ENCODE measurements at regions not wholly inside any gene's neighbourhood (a gene's known extent, or its start where the extent isn't known, plus 50 kb on each side); places are given as distances from the start of the nearest gene placed in this dataset.
"Not testable (repeated sequence)": the region's sequence is repeated elsewhere in the genome, so short reads cannot be mapped to it uniquely, and the experiment has no call there.

- no peak overlapping the region for H3K27ac ChIP-seq
These were observed 371.4 kb upstream of the AMELY start for GRCh38 chrY:7283001-7283400.

GRCh38 chrY:7280151-7280740, 368.7 kb upstream of the AMELY start:
- not testable (repeated sequence) for H3K4me1 ChIP-seq, H3K9me3 ChIP-seq, H3K27me3 ChIP-seq, H3K27ac ChIP-seq, H3K4me3 ChIP-seq, DNase-seq, H3K36me3 ChIP-seq

More at GRCh38 chrY:7283001-7283400, 371.4 kb upstream of the AMELY start:
- no peak for TF ChIP-seq POLR2A (IDR thresholded peaks at IDR 0.05)
- no peak for TF ChIP-seq CTCF (IDR thresholded peaks at IDR 0.05)
- no peaks in the 10 kb centered on the region for H3K9me3 ChIP-seq
- no peak overlapping the region for H3K4me3 ChIP-seq
- H3K36me3 ChIP-seq: no peaks in the 10 kb centered on the region
- no peak for DNase-seq
- no peaks in the 10 kb centered on the region for H3K27me3 ChIP-seq
- H3K4me1 ChIP-seq: no peaks in the 10 kb centered on the region

GRCh38 chrY:7275751-7276150, 364.2 kb upstream of the AMELY start:
- no peak for TF ChIP-seq CTCF (IDR thresholded peaks at IDR 0.05)
- TF ChIP-seq POLR2A (IDR thresholded peaks at IDR 0.05): no peak
- Histone ChIP-seq H3K27ac (peak overlapping the region in 2 of 4 donors; percentile 76 to 91), H3K27me3 (no peaks in the 10 kb centered on the region), H3K4me1 (peaks cover 0 to 9% (median 0%) of the 10 kb centered on the region in 4 donors), H3K4me3 (peak overlapping the region in 1 of 4 donors; percentile 82), H3K36me3 (no peaks in the 10 kb centered on the region), H3K9me3 (no peaks in the 10 kb centered on the region)
- DNase-seq: no peak

GRCh38 chrY:7275014-7275413, 363.5 kb upstream of the AMELY start:
- Histone ChIP-seq H3K4me3 (peak overlapping the region in 2 of 4 donors; percentile 56 to 82), H3K9me3 (no peaks in the 10 kb centered on the region), H3K4me1 (peaks cover 0 to 9% (median 0%) of the 10 kb centered on the region in 4 donors), H3K36me3 (no peaks in the 10 kb centered on the region), H3K27me3 (no peaks in the 10 kb centered on the region), H3K27ac (peak overlapping the region in 2 of 4 donors; percentile 76 to 91)
- TF ChIP-seq POLR2A (IDR thresholded peaks at IDR 0.05): no peak
- no peak for TF ChIP-seq CTCF (IDR thresholded peaks at IDR 0.05)
- DNase-seq: no peak

GRCh38 chrY:7274369-7274913, 362.9 kb upstream of the AMELY start:
- peak in 1 of 3 donors; percentile 49 for DNase-seq
- H3K4me3 ChIP-seq: peak overlapping the region in 2 of 4 donors; percentile 56 to 82
- no peaks in the 10 kb centered on the region for H3K9me3 ChIP-seq

More at GRCh38 chrY:7274369-7274913, 362.9 kb upstream of the AMELY start:
- Histone ChIP-seq H3K27me3 (no peaks in the 10 kb centered on the region), H3K4me1 (peaks cover 0 to 9% (median 0%) of the 10 kb centered on the region in 4 donors), H3K36me3 (no peaks in the 10 kb centered on the region), H3K27ac (peak overlapping the region in 2 of 4 donors; percentile 76 to 91)
- TF ChIP-seq CTCF (IDR thresholded peaks at IDR 0.05): no peak
- no peak for TF ChIP-seq POLR2A (IDR thresholded peaks at IDR 0.05)
